SK-N-SH (cell line): ENCODE measurements at regions not wholly inside any gene's neighbourhood (a gene's known extent, or its start where the extent isn't known, plus 50 kb on each side); places are given as distances from the start of the nearest gene placed in this dataset.

Experiments
- CTCF ChIA-PET: fragments of 300-600, 350-600 bp; formaldehyde crosslinking; extraction: SDS; loops from one replicate; lab custom pipeline; 2021; lab: Yijun Ruan, JAX
- POLR2A ChIA-PET: fragments of 350-600 bp; sonication (Branson Sonifier 250); formaldehyde crosslinking; extraction: SDS; loops from one replicate; lab custom pipeline; 2020; ENCODE audit warnings: antibody characterized with exemption, inconsistent platforms; lab: Yijun Ruan, JAX
- DNase-seq: peaks from one replicate; pipeline ENCODE4 v3.0.0; 2012
- H2AFZ ChIP-seq: fragments of 200-600 bp; sonication (generic); 2 replicates; pipeline ENCODE4 v1.8.1; 2016; ENCODE audit warnings: antibody characterized with exemption, mild to moderate bottlenecking, low read depth
- H3F3A ChIP-seq: fragments of 200-600 bp; sonication (generic); replicated peaks from 2 replicates; pipeline ENCODE3; 2016; ENCODE audit warnings: antibody characterized with exemption, mild to moderate bottlenecking; ENCODE audit not compliant: insufficient read depth
- H3K27ac ChIP-seq, 2 experiments: fragments of 200-500 bp in 1 of 2; fragments of 200-600 bp in 1 of 2; sonication (Bioruptor generic) in 1 of 2; sonication (generic), shearing (Covaris generic) in 1 of 2; 2 replicates each; pipeline versions ENCODE4 v1.5.1 to v1.6.1; 2014 to 2016; ENCODE audit warnings: low read depth in 2 of 2, inconsistent platforms in 1 of 2, low read length in 1 of 2, mild to moderate bottlenecking in 1 of 2, mixed read lengths in 1 of 2
- H3K27me3 ChIP-seq: fragments of 200-600 bp; sonication (generic), shearing (Covaris generic); 2 replicates; pipeline ENCODE4 v1.6.1; 2016; ENCODE audit warnings: mixed run types; ENCODE audit not compliant: insufficient read depth
- H3K36me3 ChIP-seq, 2 experiments: fragments of 200-500 bp in 1 of 2; fragments of 200-600 bp in 1 of 2; sonication (Bioruptor generic) in 1 of 2; sonication (generic) in 1 of 2; replicated peaks in 1 of 2; 2 replicates each; pipeline versions ENCODE3 to v1.5.1; 2014 to 2016; ENCODE audit warnings: low read length in 1 of 2, mild to moderate bottlenecking in 1 of 2; ENCODE audit not compliant: insufficient read depth in 2 of 2, control insufficient read depth in 1 of 2
- H3K4me1 ChIP-seq, 2 experiments: fragments of 200-500 bp in 1 of 2; fragments of 200-600 bp in 1 of 2; sonication (Bioruptor generic) in 1 of 2; sonication (generic), shearing (Covaris generic) in 1 of 2; 2 replicates each; pipeline versions ENCODE4 v1.5.1 to v1.6.1; 2014 to 2016; ENCODE audit warnings: low read depth in 1 of 2, low read length in 1 of 2, mixed run types in 1 of 2; ENCODE audit not compliant: insufficient read depth in 2 of 2, control insufficient read depth in 1 of 2
- H3K4me2 ChIP-seq: fragments of 200-600 bp; sonication (generic), shearing (Covaris generic); 2 replicates; pipeline ENCODE4 v1.6.1; 2017; ENCODE audit warnings: mixed run types
- H3K4me3 ChIP-seq, 2 experiments: fragments of 200-500 bp in 1 of 2; fragments of 200-600 bp in 1 of 2; sonication (Bioruptor generic) in 1 of 2; sonication (generic), shearing (Covaris generic) in 1 of 2; 2 replicates each; pipeline versions ENCODE4 v1.5.1 to v1.8.1; 2014 to 2016; ENCODE audit warnings: low read depth in 2 of 2, inconsistent platforms in 1 of 2, low read length in 1 of 2, mild to moderate bottlenecking in 1 of 2, mixed read lengths in 1 of 2, moderate library complexity in 1 of 2
- H3K79me2 ChIP-seq: fragments of 200-600 bp; sonication (generic); 2 replicates; pipeline ENCODE4 v1.8.1; 2017; ENCODE audit warnings: mild to moderate bottlenecking; ENCODE audit not compliant: insufficient read depth
- H3K9ac ChIP-seq: fragments of 200-600 bp; sonication (generic); 2 replicates; pipeline ENCODE4 v1.6.1; 2017; ENCODE audit warnings: mixed run types
- H3K9me2 ChIP-seq: fragments of 200-600 bp; sonication (generic); 2 replicates; pipeline ENCODE4 v1.6.1; 2017; ENCODE audit warnings: mixed run types
- H3K9me3 ChIP-seq: fragments of 200-600 bp; sonication (generic); 2 replicates; pipeline ENCODE4 v1.6.1; 2017; ENCODE audit warnings: mixed run types, mild to moderate bottlenecking, moderate library complexity
- H4K20me1 ChIP-seq: fragments of 200-600 bp; sonication (generic); 2 replicates; pipeline ENCODE4 v1.6.1; 2017; ENCODE audit warnings: mild to moderate bottlenecking, mixed run types; ENCODE audit not compliant: insufficient read depth
- CTCF ChIP-seq: fragments of 200-600 bp; sonication (generic); IDR thresholded peaks from 2 replicates; pipeline ENCODE4 v1.6.1; 2017; ENCODE audit warnings: antibody characterized with exemption, mild to moderate bottlenecking, moderate library complexity
- EP300 ChIP-seq, 2 experiments: IDR thresholded peaks; 2 replicates each; pipeline versions ENCODE4 v1.4.0 to v1.6.1; 2012; ENCODE audit warnings: borderline replicate concordance in 1 of 2, low read depth in 1 of 2, low read length in 1 of 2
- EZH2phosphoT487 ChIP-seq: fragments of 200-600 bp; sonication (generic); IDR thresholded peaks from 2 replicates; pipeline ENCODE4 v1.6.1; 2017; ENCODE audit warnings: low read depth, mixed run types, mild to moderate bottlenecking, antibody characterized with exemption, moderate library complexity, borderline replicate concordance
- FOSL2 ChIP-seq: IDR thresholded peaks from 2 replicates; pipeline ENCODE4 v1.4.0; 2012; ENCODE audit warnings: low read depth, mild to moderate bottlenecking, moderate library complexity, borderline replicate concordance
- FOXM1 ChIP-seq: IDR thresholded peaks from 2 replicates; pipeline ENCODE4 v1.4.0; 2012; ENCODE audit warnings: low read depth, mild to moderate bottlenecking
- GABPA ChIP-seq: IDR thresholded peaks from 2 replicates; pipeline ENCODE4 v1.4.0; 2012; ENCODE audit warnings: low read depth, mild to moderate bottlenecking
- JUND ChIP-seq: IDR thresholded peaks from 2 replicates; pipeline ENCODE4 v1.4.0; 2012
- MAX ChIP-seq: IDR thresholded peaks from 2 replicates; pipeline ENCODE4 v1.4.0; 2012; ENCODE audit warnings: low read depth
- MEF2A ChIP-seq: IDR thresholded peaks from 2 replicates; pipeline ENCODE4 v1.4.0; 2012; ENCODE audit warnings: low read depth, borderline replicate concordance
- NFIC ChIP-seq: IDR thresholded peaks from 2 replicates; pipeline ENCODE4 v1.4.0; 2012; ENCODE audit warnings: borderline replicate concordance
- PBX3 ChIP-seq: IDR thresholded peaks from 2 replicates; pipeline ENCODE4; 2012
- RAD21 ChIP-seq: IDR thresholded peaks from 2 replicates; pipeline ENCODE4 v1.6.1; 2012; ENCODE audit warnings: mild to moderate bottlenecking, low read length
- REST ChIP-seq: IDR thresholded peaks from 2 replicates; pipeline ENCODE4 v1.6.1; 2012; ENCODE audit warnings: mild to moderate bottlenecking, low read depth, low read length, moderate library complexity
- RXRA ChIP-seq: IDR thresholded peaks from 2 replicates; pipeline ENCODE4 v1.4.0; 2012; ENCODE audit warnings: low read depth, mild to moderate bottlenecking, borderline replicate concordance
- SIN3A ChIP-seq: IDR thresholded peaks from 2 replicates; pipeline ENCODE4 v1.6.1; 2012; ENCODE audit warnings: low read depth, mild to moderate bottlenecking, low read length, moderate library complexity, borderline replicate concordance
- SMC3 ChIP-seq: IDR thresholded peaks from 2 replicates; pipeline ENCODE4 v1.6.1; 2012; ENCODE audit warnings: low read depth, low read length, improper control_type of control experiment
- TAF1 ChIP-seq: IDR thresholded peaks from 2 replicates; pipeline ENCODE4 v1.6.1; 2012; ENCODE audit warnings: low read depth, mild to moderate bottlenecking, low read length, moderate library complexity, borderline replicate concordance
- TCF12 ChIP-seq: IDR thresholded peaks from 2 replicates; pipeline ENCODE4 v1.4.0; 2012
- USF1 ChIP-seq: IDR thresholded peaks from 2 replicates; pipeline ENCODE4 v1.4.0; 2012; ENCODE audit warnings: low read depth, borderline replicate concordance
- YY1 ChIP-seq: IDR thresholded peaks from 2 replicates; pipeline ENCODE4 v1.4.0; 2012; ENCODE audit warnings: low read depth, mild to moderate bottlenecking
- ZBTB33 ChIP-seq: IDR thresholded peaks from 2 replicates; pipeline ENCODE4 v1.4.0; 2012; ENCODE audit warnings: low read depth, borderline replicate concordance
- WGBS: methylation state at CpG from one replicate; pipeline ENCODE4 v1.1.6; 2017; ENCODE audit warnings: low lambda C conversion rate; 5-methylcytosine and 5-hydroxymethylcytosine counted together

- H4K20me1 ChIP-seq: no peaks in the 10 kb centered on the region
- H3K4me1 ChIP-seq: no peaks in the 10 kb centered on the region; a peak in 1 of 4 replicates
- no peaks in the 10 kb centered on the region for H3K79me2 ChIP-seq
- no peak overlapping the region for H3K9ac ChIP-seq
- peak overlapping the region in 1 of 2 experiments; percentile 47; a peak in 2 of 4 replicates for H3K4me3 ChIP-seq
- DNase-seq: peak; percentile 28
- CTCF ChIA-PET: interaction anchor here (0.6 to 2.1 kb wide), 21 partner anchors 9 to 1251 kb away, joined by 3 to 12 read pairs (median 4); no protein-coding TSS in a partner anchor
- no peaks in the 10 kb centered on the region; the same call in 1 of the 2 replicates for H3K9me3 ChIP-seq
- TF ChIP-seq MEF2A (no peak), SIN3A (no peak), EP300 (IDR thresholded peaks at IDR 0.05; ENCODE audit: borderline replicate concordance in 1 of 2, low read depth in 1 of 2, low read length in 1 of 2) (no peak), MAX (no peak), CTCF (peak; percentile 68), RXRA (no peak), USF1 (no peak), FOXM1 (no peak), TAF1 (no peak), SMC3 (peak; percentile 60), EZH2phosphoT487 (no peak), ZBTB33 (no peak), RAD21 (peak; percentile 65), PBX3 (no peak), REST (no peak), GABPA (no peak), YY1 (no peak), TCF12 (no peak), NFIC (no peak), JUND (no peak), FOSL2 (no peak)
- 15% methylated on average over 7 of the region's 7 CpGs for WGBS
- no peaks in the 10 kb centered on the region for H3F3A ChIP-seq
- no peak overlapping the region for H2AFZ ChIP-seq
- no peaks in the 10 kb centered on the region for H3K36me3 ChIP-seq
- H3K4me2 ChIP-seq: peak overlapping the region; percentile 50
- POLR2A ChIA-PET: no interaction called here
- no peaks in the 10 kb centered on the region for H3K9me2 ChIP-seq
- H3K27me3 ChIP-seq: no peaks in the 10 kb centered on the region
- no peak overlapping the region for H3K27ac ChIP-seq
Measured at GRCh38 chr6:127641905-127642304, 64.9 kb downstream of the C6orf58 start.
